OCI-LY7 (cell line): ENCODE measurements at regions not wholly inside any gene's neighbourhood (a gene's known extent, or its start where the extent isn't known, plus 50 kb on each side); places are given as distances from the start of the nearest gene placed in this dataset.
"Not testable (repeated sequence)": the region's sequence is repeated elsewhere in the genome, so short reads cannot be mapped to it uniquely, and the experiment has no call there.

Experiments used
- CTCF ChIP-seq: fragments of 200-600 bp; sonication (generic); conservative IDR thresholded peaks from 2 replicates; pipeline ENCODE4 v1.5.1; 2014; ENCODE audit warnings: mild to moderate bottlenecking, antibody characterized with exemption, low read length, moderate library complexity, mixed read lengths
- EZH2phosphoT487 ChIP-seq: fragments of 200-600 bp; sonication (generic); IDR thresholded peaks from 2 replicates; pipeline ENCODE4 v1.6.1; 2018; ENCODE audit warnings: low read depth, borderline replicate concordance, mild to moderate bottlenecking, mixed run types, antibody characterized with exemption, low read length, moderate library complexity, mixed read lengths

- not testable (repeated sequence) for TF ChIP-seq CTCF, EZH2phosphoT487
Measured at GRCh38 chrX:35611562-35611961, 186.6 kb upstream of the MAGEB16 start.
